H1 (cell line): ENCODE measurements at regions not wholly inside any gene's neighbourhood (a gene's known extent, or its start where the extent isn't known, plus 50 kb on each side); places are given as distances from the start of the nearest gene placed in this dataset.

Source experiments
- KDM5A ChIP-seq: fragments of 200-600 bp; IDR thresholded peaks from 2 replicates; pipeline ENCODE4 v1.7.1; 2012; ENCODE audit warnings: mild to moderate bottlenecking, low read length, inconsistent platforms, mixed read lengths
- MAFK ChIP-seq: IDR thresholded peaks from 2 replicates; pipeline ENCODE4 v1.6.1; 2012; ENCODE audit warnings: low read depth, mild to moderate bottlenecking, improper control_type of control experiment, low read length
- YY1 ChIP-seq: IDR thresholded peaks from 2 replicates; pipeline ENCODE4 v1.6.1; 2011; ENCODE audit warnings: low read depth, mild to moderate bottlenecking, low read length
- TF ChIP-seq, protein P1 (sequence below): IDR thresholded peaks from 2 replicates; pipeline ENCODE4 v1.6.1; 2011; ENCODE audit warnings: low read depth, mild to moderate bottlenecking, low read length; ENCODE audit not compliant: insufficient read depth
- TF ChIP-seq, protein P2 (sequence below): IDR thresholded peaks from 2 replicates; pipeline ENCODE4 v1.6.1; 2012; ENCODE audit warnings: inconsistent platforms

DNA sequence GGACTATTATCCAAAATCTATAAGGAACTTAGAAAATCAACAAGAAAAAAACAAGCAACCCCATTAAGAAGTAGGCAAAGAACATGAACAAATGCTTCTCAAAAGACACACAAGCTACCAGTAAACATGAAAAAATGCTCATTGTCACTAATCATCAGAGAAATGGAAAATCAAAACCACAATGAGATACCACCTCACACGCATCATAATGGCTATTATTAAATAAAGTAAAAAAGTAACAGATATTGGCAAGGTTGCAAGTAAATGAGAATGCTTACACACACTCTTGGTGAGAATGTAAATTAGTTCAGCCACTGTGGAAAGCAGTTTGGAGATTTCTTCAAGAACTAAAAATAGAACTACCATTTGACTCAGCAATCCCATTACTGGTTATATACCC, 167.0 kb upstream of the DMRTA1 start (continued):
- TF ChIP-seq, protein P1, sequence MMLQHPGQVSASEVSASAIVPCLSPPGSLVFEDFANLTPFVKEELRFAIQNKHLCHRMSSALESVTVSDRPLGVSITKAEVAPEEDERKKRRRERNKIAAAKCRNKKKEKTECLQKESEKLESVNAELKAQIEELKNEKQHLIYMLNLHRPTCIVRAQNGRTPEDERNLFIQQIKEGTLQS, result no peak
- TF ChIP-seq KDM5A, result no peak
- no peak for TF ChIP-seq MAFK
- no peak for TF ChIP-seq YY1
- TF ChIP-seq, protein P2, sequence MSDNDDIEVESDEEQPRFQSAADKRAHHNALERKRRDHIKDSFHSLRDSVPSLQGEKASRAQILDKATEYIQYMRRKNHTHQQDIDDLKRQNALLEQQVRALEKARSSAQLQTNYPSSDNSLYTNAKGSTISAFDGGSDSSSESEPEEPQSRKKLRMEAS, result no peak
